HG02678 (cell line): ENCODE measurements at regions not wholly inside any gene's neighbourhood (a gene's known extent, or its start where the extent isn't known, plus 50 kb on each side); places are given as distances from the start of the nearest gene placed in this dataset.

Experiments
- ATAC-seq: cut with Tn5 transposase; IDR thresholded peaks from one replicate; pipeline ENCODE4 v1.9.1; 2021; ENCODE audit warnings: mild to moderate bottlenecking, moderate library complexity; ENCODE audit not compliant: unreplicated experiment

- no peak for ATAC-seq
Measured at GRCh38 chr4:62923783-62924182, 1485.5 kb downstream of the TECRL start.

GRCh38 chr4:62917649-62918048, 1491.6 kb downstream of the TECRL start:
- ATAC-seq: no peak

- no peak for ATAC-seq
Measured at GRCh38 chr4:62914758-62915157, 1494.5 kb downstream of the TECRL start.

- no peak for ATAC-seq
Measured at GRCh38 chr4:62913065-62913464, 1496.2 kb downstream of the TECRL start.

- no peak for ATAC-seq
Measured at GRCh38 chr4:62912531-62912930, 1496.7 kb downstream of the TECRL start.

- no peak for ATAC-seq
Measured at GRCh38 chr4:62909238-62909637, 1500.0 kb downstream of the TECRL start.

GRCh38 chr4:62901101-62901500, 1508.1 kb downstream of the TECRL start:
- no peak for ATAC-seq

- ATAC-seq: no peak
Measured at GRCh38 chr4:62899646-62900364, 1509.4 kb downstream of the TECRL start.

GRCh38 chr4:62898115-62898514, 1511.1 kb downstream of the TECRL start:
- no peak for ATAC-seq

- no peak for ATAC-seq
Measured at GRCh38 chr4:62896721-62897120, 1512.5 kb downstream of the TECRL start.

GRCh38 chr4:62881901-62882300, 1527.3 kb downstream of the TECRL start:
- no peak for ATAC-seq

GRCh38 chr4:62881210-62881609, 1528.0 kb downstream of the TECRL start:
- ATAC-seq: no peak

GRCh38 chr4:62872856-62873255, 1536.4 kb downstream of the TECRL start:
- no peak for ATAC-seq

GRCh38 chr4:62871078-62871477, 1538.2 kb downstream of the TECRL start:
- no peak for ATAC-seq

- ATAC-seq: no peak
Measured at GRCh38 chr4:62870451-62870850, 1538.8 kb downstream of the TECRL start.

GRCh38 chr4:62865261-62865660, 1544.0 kb downstream of the TECRL start:
- ATAC-seq: no peak

- no peak for ATAC-seq
Measured at GRCh38 chr4:62849696-62850095, 1559.6 kb downstream of the TECRL start.

GRCh38 chr4:62835631-62836030, 1573.6 kb downstream of the TECRL start:
- ATAC-seq: no peak

- ATAC-seq: no peak
Measured at GRCh38 chr4:62822306-62822705, 1586.9 kb downstream of the TECRL start.

GRCh38 chr4:62816566-62816965, 1592.7 kb downstream of the TECRL start:
- ATAC-seq: no peak

- ATAC-seq: no peak
Measured at GRCh38 chr4:62814510-62815047, 1594.7 kb downstream of the TECRL start.

- ATAC-seq: no peak
Measured at GRCh38 chr4:62806816-62807215, 1602.4 kb downstream of the TECRL start.

- no peak for ATAC-seq
Measured at GRCh38 chr4:62804075-62804474, 1603.9 kb downstream of the ADGRL3 start.
